Nephron (organoid): ENCODE measurements at regions not wholly inside any gene's neighbourhood (a gene's known extent, or its start where the extent isn't known, plus 50 kb on each side); places are given as distances from the start of the nearest gene placed in this dataset.
A peak's percentile ranks its signal among the peaks of the same experiment; 100 is the strongest.

ENCODE experiments used
- H3K27ac Mint-ChIP-seq, 3 experiments: 2 replicates each; pipeline ENCODE4 v1.8.0; 2020; ENCODE audit warnings: mixed read lengths in 3 of 3, mild to moderate bottlenecking in 2 of 3, moderate library complexity in 1 of 3
- H3K27me3 Mint-ChIP-seq: 2 replicates; pipeline ENCODE4 v1.8.0; 2021; ENCODE audit warnings: low read depth, mild to moderate bottlenecking, moderate library complexity, mixed read lengths
- H3K36me3 Mint-ChIP-seq: 2 replicates; pipeline ENCODE4 v1.8.0; 2020; ENCODE audit warnings: low read depth, mixed read lengths
- H3K4me1 Mint-ChIP-seq: 2 replicates; pipeline ENCODE4 v1.8.0; 2020; ENCODE audit warnings: mixed read lengths
- H3K4me3 Mint-ChIP-seq, 3 experiments: 2 replicates each; pipeline ENCODE4 v1.8.0; 2020; ENCODE audit warnings: mild to moderate bottlenecking in 3 of 3, mixed read lengths in 3 of 3, moderate library complexity in 2 of 3
- H3K9me3 Mint-ChIP-seq: 2 replicates; pipeline ENCODE4 v1.8.0; 2020; ENCODE audit warnings: mixed read lengths
- CTCF ChIP-seq, 3 experiments: fragments of 200-600 bp; sonication (generic); IDR thresholded peaks; one replicate each; pipeline ENCODE4 v1.5.0; 2021; ENCODE audit warnings: antibody characterized with exemption in 3 of 3; ENCODE audit not compliant: unreplicated experiment in 3 of 3

DNA sequence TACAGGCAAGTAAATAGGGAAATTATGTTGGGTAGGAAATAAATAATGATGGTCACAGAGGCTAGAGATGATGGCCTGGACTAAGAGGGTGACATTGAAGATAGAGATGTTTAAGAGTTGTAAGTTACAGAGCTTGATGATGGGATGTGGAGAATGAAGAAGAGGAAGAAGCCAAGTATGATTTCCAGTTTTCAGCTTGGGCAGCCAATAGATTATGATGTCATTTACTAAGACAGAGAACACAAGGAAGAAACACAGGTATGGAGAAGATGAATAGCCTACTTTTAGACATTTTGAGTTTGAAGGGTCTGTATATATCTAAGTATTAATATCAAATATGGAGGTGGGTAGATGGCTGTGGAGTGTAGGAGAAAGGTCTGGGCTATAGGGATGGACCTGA is 56.0 kb upstream of the PRELP start:
- Mint-ChIP-seq H3K27ac (no peak overlapping the region), H3K36me3 (no peaks in the 10 kb centered on the region), H3K9me3 (peaks cover 11% of the 10 kb centered on the region), H3K27me3 (peaks cover 7% of the 10 kb centered on the region), H3K4me1 (peaks cover 8% of the 10 kb centered on the region), H3K4me3 (no peak overlapping the region)
- no peak for TF ChIP-seq CTCF (IDR thresholded peaks at IDR 0.05; ENCODE audit: unreplicated experiment in 3 of 3)

DNA sequence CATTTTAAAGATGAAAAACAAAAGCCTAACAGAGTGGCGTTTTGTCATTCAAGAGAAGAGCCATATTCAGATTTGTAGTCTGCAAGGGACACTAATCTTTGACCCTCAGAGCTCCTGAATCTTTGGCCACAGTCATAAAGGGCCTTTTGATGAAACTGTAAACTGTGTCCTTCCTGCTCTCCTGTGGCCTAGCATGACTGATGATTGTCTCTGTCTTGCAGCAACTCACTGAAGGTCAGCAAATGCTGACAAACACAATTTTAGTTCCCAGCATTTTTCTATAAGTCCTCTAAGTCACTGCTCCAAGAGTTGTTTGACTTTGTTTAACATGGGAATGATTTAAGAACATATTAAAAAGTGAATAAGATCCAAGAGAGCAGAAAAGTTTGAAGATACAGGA is 55.3 kb upstream of the PRELP start:
- H3K27ac Mint-ChIP-seq, result peak overlapping the region; percentile 43 to 83 (median 78)
- H3K4me3 Mint-ChIP-seq, result no peak overlapping the region
- no peaks in the 10 kb centered on the region for H3K36me3 Mint-ChIP-seq
- H3K4me1 Mint-ChIP-seq, result peaks cover 15% of the 10 kb centered on the region
- peaks cover 7% of the 10 kb centered on the region for H3K9me3 Mint-ChIP-seq
- H3K27me3 Mint-ChIP-seq, result peaks cover 4% of the 10 kb centered on the region
- no peak for TF ChIP-seq CTCF (IDR thresholded peaks at IDR 0.05; ENCODE audit: unreplicated experiment in 3 of 3)

DNA sequence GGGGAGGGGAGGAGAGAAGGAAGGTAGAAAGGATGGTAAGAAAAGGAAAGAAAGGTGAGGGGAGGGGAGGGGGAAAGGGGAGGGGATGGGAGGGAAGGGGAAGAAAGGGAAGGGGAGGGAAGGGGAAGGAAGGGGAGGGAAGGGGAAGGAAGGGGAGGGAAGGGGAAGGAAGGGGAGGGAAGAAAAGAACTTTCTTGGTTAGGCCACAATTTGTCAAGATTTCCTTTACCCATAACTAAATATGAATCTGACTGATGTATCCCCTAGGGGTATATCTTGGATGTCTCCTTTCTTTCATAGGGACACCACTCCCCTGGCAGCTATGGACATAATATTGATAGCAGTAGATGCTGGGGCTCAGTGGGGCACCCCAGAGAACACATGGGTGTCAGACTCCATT is 54.4 kb upstream of the PRELP start:
- peaks cover 13% of the 10 kb centered on the region for H3K27me3 Mint-ChIP-seq
- no peak for TF ChIP-seq CTCF (IDR thresholded peaks at IDR 0.05; ENCODE audit: unreplicated experiment in 3 of 3)
- H3K4me1 Mint-ChIP-seq, result peaks cover 25% of the 10 kb centered on the region
- H3K9me3 Mint-ChIP-seq, result peaks cover 4% of the 10 kb centered on the region
- H3K4me3 Mint-ChIP-seq, result no peak overlapping the region
- H3K27ac Mint-ChIP-seq, result peak overlapping the region in 1 of 3 experiments; percentile 43
- H3K36me3 Mint-ChIP-seq, result no peaks in the 10 kb centered on the region

- Mint-ChIP-seq H3K4me1 (peaks cover 32% of the 10 kb centered on the region), H3K4me3 (no peak overlapping the region), H3K9me3 (no peaks in the 10 kb centered on the region), H3K36me3 (no peaks in the 10 kb centered on the region), H3K27ac (no peak overlapping the region), H3K27me3 (peaks cover 14% of the 10 kb centered on the region)
- TF ChIP-seq CTCF (IDR thresholded peaks at IDR 0.05; ENCODE audit: unreplicated experiment in 3 of 3), result no peak
These were observed 53.5 kb upstream of the PRELP start for GRCh38 chr1:203422116-203422515.

DNA sequence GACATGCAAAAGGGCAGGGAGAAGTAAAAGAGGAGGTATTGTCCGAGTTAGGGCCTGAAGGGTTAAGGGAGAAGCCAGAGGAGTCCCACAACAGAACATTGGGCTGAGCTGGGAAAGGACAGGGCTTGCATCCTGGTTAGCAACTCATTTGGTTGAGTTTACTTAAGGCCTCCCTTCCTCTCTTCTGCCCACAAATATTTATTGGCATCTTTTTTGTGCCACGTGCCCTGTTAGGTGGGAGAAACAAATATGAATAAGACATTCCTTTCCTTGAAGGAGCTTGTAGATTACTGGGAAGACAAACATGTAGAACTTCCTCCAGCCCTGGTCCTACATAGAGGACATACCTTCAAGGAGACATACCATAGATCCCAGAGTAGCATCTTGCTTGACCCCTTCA is 53.0 kb upstream of the PRELP start:
- no peak overlapping the region for H3K4me3 Mint-ChIP-seq

More for the DNA sequence above, 53.0 kb upstream of the PRELP start:
- peaks cover 35% of the 10 kb centered on the region for H3K4me1 Mint-ChIP-seq
- H3K27me3 Mint-ChIP-seq, result peaks cover 19% of the 10 kb centered on the region
- H3K27ac Mint-ChIP-seq, result no peak overlapping the region
- no peaks in the 10 kb centered on the region for H3K9me3 Mint-ChIP-seq
- H3K36me3 Mint-ChIP-seq, result no peaks in the 10 kb centered on the region
- no peak for TF ChIP-seq CTCF (IDR thresholded peaks at IDR 0.05; ENCODE audit: unreplicated experiment in 3 of 3)
